HG02852 (cell line): ENCODE measurements at regions not wholly inside any gene's neighbourhood (a gene's known extent, or its start where the extent isn't known, plus 50 kb on each side); places are given as distances from the start of the nearest gene placed in this dataset.

Source experiments
- ATAC-seq: cut with Tn5 transposase; IDR thresholded peaks from one replicate; pipeline ENCODE4 v1.9.1; 2021; ENCODE audit warnings: mild to moderate bottlenecking, moderate library complexity; ENCODE audit not compliant: unreplicated experiment

DNA sequence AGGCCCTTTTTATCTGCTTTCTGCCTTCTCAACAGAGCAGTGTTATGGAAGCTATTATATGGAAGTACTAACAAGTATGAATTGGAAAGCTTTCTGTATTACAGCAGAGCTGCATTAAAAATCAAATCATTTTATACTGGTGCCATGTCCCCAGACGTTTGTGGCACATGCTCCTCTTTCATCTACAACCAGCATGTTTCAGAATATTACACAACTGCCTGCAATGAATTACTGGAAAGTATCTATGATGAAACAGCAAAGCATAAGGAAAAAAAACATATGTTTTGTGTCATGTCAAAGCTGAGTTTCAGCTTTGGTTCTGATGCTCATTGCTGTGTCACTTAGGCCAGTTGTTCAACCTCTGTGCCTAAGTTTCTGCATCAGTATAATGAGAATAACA, 576.8 kb downstream of the GBA3 start:
- no peak for ATAC-seq

DNA sequence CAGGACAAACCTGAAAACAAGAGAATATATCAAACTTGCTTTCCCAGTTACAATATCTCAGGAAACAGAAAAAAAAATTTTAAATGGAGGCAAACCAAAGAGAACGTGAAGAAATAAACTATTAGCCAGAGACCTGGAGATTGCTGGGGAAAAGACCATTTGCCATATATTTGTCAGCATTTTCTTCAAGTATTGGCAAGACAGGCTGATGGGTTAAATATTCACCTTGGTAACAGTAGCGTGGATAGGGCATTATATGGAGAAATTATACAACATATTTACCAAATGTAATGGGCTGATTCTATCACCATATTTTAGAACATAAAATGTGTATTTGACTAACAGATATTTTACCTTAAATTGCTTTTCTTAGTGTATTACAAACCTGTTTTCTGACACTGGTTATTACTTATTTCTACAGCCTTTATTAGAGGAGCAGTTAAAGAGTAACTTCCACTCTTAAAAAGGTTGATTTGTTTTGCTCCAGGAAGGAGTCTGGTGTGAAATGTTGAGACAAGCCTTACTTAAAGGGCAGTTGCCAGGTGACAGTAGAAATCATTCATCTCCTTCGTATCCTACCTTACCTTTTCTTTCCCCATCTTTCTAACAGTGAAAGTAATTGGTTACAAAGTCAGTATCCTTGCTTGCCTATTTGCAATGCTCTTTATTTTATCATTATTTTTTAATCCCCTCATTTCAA, 575.5 kb downstream of the GBA3 start:
- no peak for ATAC-seq

DNA sequence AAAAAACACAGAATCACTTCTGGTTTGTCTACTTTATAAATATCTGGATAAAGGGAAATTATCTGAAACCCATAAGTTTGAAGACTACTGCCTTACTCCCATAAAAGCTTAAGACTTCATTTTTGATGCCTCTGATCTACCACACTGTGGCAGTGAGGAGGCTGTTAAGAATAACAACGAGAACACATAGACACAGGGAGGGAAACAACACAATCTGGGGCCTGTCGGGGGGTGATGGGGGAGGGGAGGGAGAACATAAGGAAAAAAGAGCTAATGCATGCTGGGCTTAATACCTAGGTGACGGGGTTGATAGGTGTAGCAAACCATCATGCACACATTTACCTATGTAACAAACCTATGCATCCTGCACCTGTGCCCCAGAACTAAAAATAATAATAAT, 573.7 kb downstream of the GBA3 start:
- ATAC-seq, result no peak

DNA sequence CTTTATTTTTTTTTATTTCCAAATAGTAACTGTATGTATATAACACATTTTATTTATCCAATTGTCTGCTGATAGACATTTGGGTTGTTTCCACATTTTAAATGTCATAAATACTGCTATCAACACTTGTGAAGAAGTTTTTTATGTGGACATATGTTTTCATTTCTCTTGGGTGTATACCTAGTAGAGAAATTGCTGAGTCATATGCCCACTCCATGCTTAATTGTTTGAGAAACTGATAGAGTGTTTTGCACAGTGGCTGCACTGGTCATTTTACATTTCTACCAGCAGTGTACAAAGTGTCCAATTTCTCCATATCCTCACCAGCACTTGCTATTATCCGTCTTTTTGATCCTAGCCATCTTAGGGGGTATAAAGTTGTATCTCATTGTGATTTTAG, 567.8 kb downstream of the GBA3 start:
- ATAC-seq, result no peak

DNA sequence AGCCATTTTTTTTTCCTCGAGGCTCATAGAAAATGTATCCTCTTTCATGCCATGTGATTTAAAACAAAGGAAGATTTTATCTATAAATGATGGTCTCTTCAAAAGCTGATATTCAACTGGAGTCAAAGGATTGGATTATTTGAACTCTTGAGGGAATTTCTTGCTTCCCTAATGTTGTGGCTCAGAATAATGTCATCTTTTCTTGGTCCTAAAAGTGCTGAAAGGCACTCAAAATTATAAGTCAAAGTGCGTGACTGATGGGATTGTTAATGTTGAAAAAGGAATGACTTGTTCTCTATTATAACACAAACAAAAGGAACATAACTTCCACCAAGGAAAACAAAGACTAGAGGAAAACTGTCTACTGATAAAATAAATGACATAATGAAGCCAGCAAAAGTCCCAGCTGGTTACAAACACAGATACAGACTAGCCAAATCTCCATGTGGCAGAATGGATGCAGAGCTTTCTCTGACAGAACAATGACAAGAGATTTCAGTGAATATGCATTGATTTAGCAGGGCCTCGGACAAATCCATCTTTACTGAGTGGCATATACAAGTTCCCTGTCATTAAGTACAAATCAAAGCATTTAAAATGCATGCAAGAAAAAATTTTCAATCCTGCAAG, 552.6 kb downstream of the GBA3 start:
- ATAC-seq, result no peak

GRCh38 chr4:23242962-23243361, 550.2 kb downstream of the GBA3 start:
- ATAC-seq, result no peak

- no peak for ATAC-seq
Observed at GRCh38 chr4:23241408-23241807, 548.7 kb downstream of the GBA3 start.

GRCh38 chr4:23238848-23239247, 546.1 kb downstream of the GBA3 start:
- ATAC-seq, result no peak

DNA sequence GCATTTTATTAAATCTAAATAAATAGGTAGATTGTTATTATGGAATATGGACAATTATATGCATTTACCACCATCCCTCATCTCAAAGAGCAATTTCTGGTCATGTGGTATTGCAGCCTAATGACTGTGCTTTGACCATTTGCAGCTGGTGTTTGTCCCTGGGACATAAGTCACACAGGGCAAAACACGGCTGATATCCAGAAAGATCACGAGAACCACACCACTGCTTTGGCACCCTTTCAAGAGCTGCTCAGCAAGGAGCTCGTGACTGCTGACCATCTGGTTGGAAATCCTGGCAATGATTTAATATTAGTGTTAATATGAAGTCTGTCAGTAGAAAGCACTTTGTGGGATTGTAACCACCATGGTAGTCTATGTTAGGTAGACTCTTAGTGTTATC, 545.0 kb downstream of the GBA3 start:
- no peak for ATAC-seq

GRCh38 chr4:23235628-23236390, 543.1 kb downstream of the GBA3 start:
- ATAC-seq, result no peak

- ATAC-seq, result no peak
Observed at GRCh38 chr4:23234716-23235115, 542.0 kb downstream of the GBA3 start.

DNA sequence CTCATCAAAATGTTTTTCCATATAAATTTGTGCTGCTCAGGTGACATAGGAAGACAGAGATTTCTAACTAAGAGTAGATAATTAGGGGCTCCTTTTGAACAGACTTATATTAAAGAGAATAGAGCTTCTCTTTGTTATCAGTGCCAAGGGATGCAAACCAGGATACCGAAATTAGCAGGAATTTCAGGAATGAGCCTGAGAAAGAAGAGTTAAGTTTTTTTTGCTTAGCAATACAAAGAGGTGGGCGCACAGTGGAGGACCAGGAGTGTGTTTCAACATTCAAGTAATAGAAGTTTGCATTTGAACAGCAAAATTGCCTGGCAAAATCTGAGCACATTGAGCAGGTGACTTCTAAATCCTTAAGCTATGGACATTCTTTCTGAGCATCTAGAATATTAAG, 541.3 kb downstream of the GBA3 start:
- ATAC-seq, result no peak

DNA sequence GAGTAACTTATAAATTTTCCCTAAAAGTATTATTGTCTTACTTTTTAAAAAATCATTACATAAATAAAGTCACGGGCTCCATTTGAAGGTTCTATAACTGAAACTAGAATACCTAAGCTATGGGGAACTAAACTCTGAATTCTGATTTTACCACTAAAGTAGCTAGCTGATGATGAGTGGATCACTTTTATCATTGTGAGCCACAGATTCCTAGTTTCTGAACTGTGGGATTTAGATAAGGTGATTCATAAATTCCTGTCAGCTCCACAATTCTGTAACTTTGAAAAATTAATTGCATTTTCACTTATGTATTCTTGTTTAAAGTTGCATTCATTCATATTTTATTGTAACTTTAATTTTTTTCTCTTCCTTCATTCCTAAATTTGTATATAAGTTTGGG, 540.9 kb downstream of the GBA3 start:
- ATAC-seq, result no peak

DNA sequence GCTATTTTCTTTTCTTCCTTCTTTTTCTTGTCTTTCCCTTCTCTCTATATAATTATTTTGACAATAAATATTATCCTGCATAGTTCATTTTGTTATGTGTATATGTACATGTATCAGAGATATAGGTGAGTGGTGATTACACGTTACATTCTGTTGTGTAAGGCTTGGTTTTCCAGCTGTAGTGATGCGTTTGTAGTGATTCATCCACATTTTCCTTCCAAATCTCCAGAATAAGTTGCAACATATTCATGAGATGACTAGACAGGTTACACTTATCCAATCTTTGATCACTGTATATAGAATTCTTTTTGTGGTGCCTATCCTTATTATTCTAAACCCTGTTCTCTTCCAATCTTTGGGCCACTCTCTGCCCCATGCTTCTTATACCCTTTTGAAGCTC, 540.2 kb downstream of the GBA3 start:
- ATAC-seq, result no peak

DNA sequence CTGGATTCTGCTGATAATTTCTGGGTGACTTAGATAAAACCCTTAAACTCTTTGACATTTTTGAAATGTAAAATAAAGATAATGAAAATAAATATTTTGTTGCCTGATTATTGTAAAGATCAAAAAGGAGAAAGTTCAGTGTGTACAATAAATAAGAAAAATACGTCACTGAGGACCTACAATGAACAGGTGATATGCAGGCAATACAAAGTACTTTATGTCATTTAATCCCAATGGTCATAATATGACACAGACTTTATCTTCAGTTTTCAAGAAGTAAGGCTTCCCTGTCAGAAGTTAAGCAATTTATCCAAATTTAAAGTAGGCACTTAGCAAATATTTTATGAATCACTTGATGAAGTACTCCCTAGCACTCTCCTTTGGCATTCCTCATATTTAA, 532.8 kb downstream of the GBA3 start:
- no peak for ATAC-seq

- no peak for ATAC-seq
Observed at GRCh38 chr4:23224684-23225420, 532.1 kb downstream of the GBA3 start.

- no peak for ATAC-seq
Observed at GRCh38 chr4:23220911-23221310, 528.2 kb downstream of the GBA3 start.

GRCh38 chr4:23219779-23220408, 527.2 kb downstream of the GBA3 start:
- no peak for ATAC-seq

DNA sequence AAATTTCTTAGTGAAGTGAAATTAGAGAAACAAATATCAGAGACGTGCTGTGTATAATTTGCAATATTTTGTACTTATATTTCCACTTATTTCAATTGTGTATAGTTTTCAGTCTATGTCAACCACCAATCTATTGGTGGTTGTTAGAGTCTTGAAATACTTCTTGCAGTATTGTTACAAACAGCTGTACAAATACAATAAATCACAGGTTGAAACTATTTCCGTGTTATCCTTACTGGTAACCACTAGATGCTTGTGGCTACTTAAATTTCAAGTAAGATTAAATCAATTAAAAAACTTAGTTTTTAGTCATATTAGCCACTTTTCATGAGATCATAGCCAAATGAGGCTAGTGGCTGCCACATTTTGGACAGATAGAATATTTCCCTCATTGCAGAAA, 520.5 kb downstream of the GBA3 start:
- no peak for ATAC-seq

DNA sequence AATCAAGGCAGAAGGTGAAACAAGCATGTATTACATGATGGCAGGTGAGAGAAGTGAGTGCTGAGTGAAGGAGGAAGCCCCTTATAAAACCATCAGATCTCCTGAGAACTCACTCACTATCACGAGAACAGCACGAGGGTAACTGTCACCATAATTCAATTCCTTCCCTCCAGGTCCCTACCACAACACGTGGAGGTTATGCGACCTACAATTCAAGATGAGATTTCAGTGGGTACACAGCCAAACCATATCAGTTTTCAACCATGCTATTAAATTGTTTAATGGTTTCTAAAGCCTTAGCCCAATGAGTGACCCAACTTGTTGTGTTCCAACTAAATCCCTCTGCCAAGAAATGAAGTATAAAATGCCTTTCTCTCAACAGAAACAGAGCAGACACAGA, 519.8 kb downstream of the GBA3 start:
- no peak for ATAC-seq

GRCh38 chr4:23207059-23207458, 514.3 kb downstream of the GBA3 start:
- ATAC-seq, result no peak
